HCT116 (cell line): ENCODE measurements at regions not wholly inside any gene's neighbourhood (a gene's known extent, or its start where the extent isn't known, plus 50 kb on each side); places are given as distances from the start of the nearest gene placed in this dataset.

Experiments
- POLR2A ChIP-seq: IDR thresholded peaks from 2 replicates; pipeline ENCODE4 v1.7.0; 2011; ENCODE audit warnings: borderline replicate concordance; ENCODE audit not compliant: insufficient read depth, insufficient read length; ENCODE audit errors: extremely low read depth
- SIN3A ChIP-seq: IDR thresholded peaks from 2 replicates; pipeline ENCODE4 v1.6.1; 2012; ENCODE audit warnings: low read depth
- YY1 ChIP-seq: IDR thresholded peaks from 2 replicates; pipeline ENCODE4 v1.6.1; 2011; ENCODE audit warnings: low read length, low read depth, moderate library complexity, mild to moderate bottlenecking; ENCODE audit not compliant: insufficient replicate concordance; ENCODE audit errors: extremely low read depth
- TF ChIP-seq, protein P1 (sequence below), 3 experiments: fragments of 200-600 bp in 1 of 3; sonication (generic) in 1 of 3; IDR thresholded peaks in 2 of 3; conservative IDR thresholded peaks in 1 of 3; 2 replicates each; pipeline ENCODE4 v1.5.1; 2012 to 2017; ENCODE audit warnings: low read depth in 2 of 3, low read length in 2 of 3, antibody characterized with exemption in 1 of 3, borderline replicate concordance in 1 of 3, control low read depth in 1 of 3, mild to moderate bottlenecking in 1 of 3, mixed read lengths in 1 of 3, mixed run types in 1 of 3, moderate library complexity in 1 of 3; ENCODE audit not compliant: insufficient read depth in 1 of 3

DNA sequence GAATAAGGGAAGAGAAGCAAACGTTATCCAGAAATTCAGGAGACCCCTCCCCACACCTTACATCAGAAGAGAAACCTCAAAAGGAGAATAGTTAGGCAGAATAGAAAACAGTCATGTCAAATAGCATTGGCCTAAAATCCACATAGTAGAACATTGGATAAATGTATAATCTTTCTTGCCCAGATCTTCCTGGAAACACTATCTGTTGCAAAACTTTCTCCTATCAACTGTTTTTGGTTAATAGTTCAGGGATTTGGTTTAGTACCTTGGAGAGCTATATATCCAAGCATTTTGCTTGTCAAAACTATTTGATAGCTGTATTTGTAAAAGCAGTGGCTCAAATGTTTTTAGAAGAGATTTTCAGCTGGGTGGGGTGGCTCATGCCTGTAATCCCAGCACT lies 74.3 kb upstream of the PHACTR2 start:
- TF ChIP-seq YY1 = no peak
- TF ChIP-seq, protein P1, sequence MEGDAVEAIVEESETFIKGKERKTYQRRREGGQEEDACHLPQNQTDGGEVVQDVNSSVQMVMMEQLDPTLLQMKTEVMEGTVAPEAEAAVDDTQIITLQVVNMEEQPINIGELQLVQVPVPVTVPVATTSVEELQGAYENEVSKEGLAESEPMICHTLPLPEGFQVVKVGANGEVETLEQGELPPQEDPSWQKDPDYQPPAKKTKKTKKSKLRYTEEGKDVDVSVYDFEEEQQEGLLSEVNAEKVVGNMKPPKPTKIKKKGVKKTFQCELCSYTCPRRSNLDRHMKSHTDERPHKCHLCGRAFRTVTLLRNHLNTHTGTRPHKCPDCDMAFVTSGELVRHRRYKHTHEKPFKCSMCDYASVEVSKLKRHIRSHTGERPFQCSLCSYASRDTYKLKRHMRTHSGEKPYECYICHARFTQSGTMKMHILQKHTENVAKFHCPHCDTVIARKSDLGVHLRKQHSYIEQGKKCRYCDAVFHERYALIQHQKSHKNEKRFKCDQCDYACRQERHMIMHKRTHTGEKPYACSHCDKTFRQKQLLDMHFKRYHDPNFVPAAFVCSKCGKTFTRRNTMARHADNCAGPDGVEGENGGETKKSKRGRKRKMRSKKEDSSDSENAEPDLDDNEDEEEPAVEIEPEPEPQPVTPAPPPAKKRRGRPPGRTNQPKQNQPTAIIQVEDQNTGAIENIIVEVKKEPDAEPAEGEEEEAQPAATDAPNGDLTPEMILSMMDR (IDR thresholded peaks at IDR 0.05 in 2 of 3, conservative IDR thresholded peaks at IDR 0.05 in 1 of 3; ENCODE audit: borderline replicate concordance in 1 of 3, insufficient read depth in 1 of 3, low read depth in 2 of 3, low read length in 2 of 3) = no peak
- TF ChIP-seq SIN3A = no peak
- no peak for TF ChIP-seq POLR2A
